IMR-90 (cell line): ENCODE measurements at regions not wholly inside any gene's neighbourhood (a gene's known extent, or its start where the extent isn't known, plus 50 kb on each side); places are given as distances from the start of the nearest gene placed in this dataset.

Source experiments
- ATAC-seq: fragments of 200-7000 bp; cut with Tn5 transposase; 2 replicates; pipeline ENCODE4 v1.9.1; 2020; ENCODE audit warnings: low read depth, mild to moderate bottlenecking, moderate library complexity
- BruUV-seq: library from RNA; stranded (reverse); fragments of 400-500 nt; replicated peaks from 2 replicates; lab custom pipeline; 2021; lab: Mats Ljungman, UMichigan
- CTCF ChIA-PET: fragments of 300-600 bp; formaldehyde crosslinking; extraction: SDS; loops from one replicate; lab custom pipeline; 2021; ENCODE audit warnings: antibody characterized with exemption; lab: Yijun Ruan, JAX
- POLR2A ChIA-PET: fragments of 300-600 bp; sonication (Branson Sonifier 250); formaldehyde crosslinking; loops from one replicate; lab custom pipeline; 2022; ENCODE audit warnings: antibody characterized with exemption; ENCODE audit not compliant: unreplicated experiment; lab: Charles Lee
- DNase-seq: peaks from one replicate; pipeline ENCODE4 v3.0.0; 2013
- H2AFZ ChIP-seq: replicated peaks from 2 replicates; pipeline ENCODE3; 2013; ENCODE audit warnings: low read length, mild to moderate bottlenecking; ENCODE audit not compliant: poor library complexity
- H2AK5ac ChIP-seq: 2 replicates; pipeline ENCODE4 v1.6.1; 2013; ENCODE audit warnings: low read depth, low read length, inconsistent platforms
- H2AK9ac ChIP-seq: replicated peaks from 2 replicates; pipeline ENCODE3; 2013; ENCODE audit warnings: mild to moderate bottlenecking, low read depth, low read length, moderate library complexity; ENCODE audit not compliant: poor library complexity
- H2BK120ac ChIP-seq: 2 replicates; pipeline ENCODE4 v1.6.1; 2013; ENCODE audit warnings: low read depth, low read length, inconsistent platforms
- H2BK15ac ChIP-seq: 3 replicates; pipeline ENCODE4 v1.6.1; 2013; ENCODE audit warnings: low read depth, low read length, inconsistent platforms
- H2BK20ac ChIP-seq: 2 replicates; pipeline ENCODE4 v1.6.1; 2013; ENCODE audit warnings: low read depth, mild to moderate bottlenecking, inconsistent platforms, low read length, moderate library complexity
- H2BK5ac ChIP-seq: 2 replicates; pipeline ENCODE4 v1.6.1; 2013; ENCODE audit warnings: mild to moderate bottlenecking, low read depth, low read length, inconsistent platforms; ENCODE audit not compliant: poor library complexity, severe bottlenecking
- H3K14ac ChIP-seq: replicated peaks from 2 replicates; pipeline ENCODE4 v1.6.1; 2013; ENCODE audit warnings: low read depth, low read length, inconsistent platforms
- H3K18ac ChIP-seq: 2 replicates; pipeline ENCODE4 v1.6.1; 2013; ENCODE audit warnings: low read depth, low read length, control low read depth
- H3K23ac ChIP-seq: 2 replicates; pipeline ENCODE4 v1.6.1; 2013; ENCODE audit warnings: low read depth, low read length, inconsistent platforms
- H3K27ac ChIP-seq: 2 replicates; pipeline ENCODE4 v1.5.1; 2013; ENCODE audit warnings: mild to moderate bottlenecking, control low read depth, low read length; ENCODE audit not compliant: insufficient read depth
- H3K27me3 ChIP-seq: 2 replicates; pipeline ENCODE4 v1.6.1; 2013; ENCODE audit warnings: low read length; ENCODE audit not compliant: control insufficient read depth, insufficient read depth
- H3K36me3 ChIP-seq: 2 replicates; pipeline ENCODE4 v1.6.1; 2013; ENCODE audit warnings: low read length, mixed read lengths; ENCODE audit not compliant: control insufficient read depth, insufficient read depth
- H3K4ac ChIP-seq: 2 replicates; pipeline ENCODE4 v1.6.1; 2013; ENCODE audit warnings: low read depth, low read length, inconsistent platforms
- H3K4me1 ChIP-seq: 2 replicates; pipeline ENCODE4 v1.6.1; 2013; ENCODE audit warnings: low read length, mixed read lengths; ENCODE audit not compliant: control insufficient read depth, insufficient read depth
- H3K4me2 ChIP-seq: 2 replicates; pipeline ENCODE4 v1.6.1; 2013; ENCODE audit warnings: low read depth, mild to moderate bottlenecking, control low read depth, low read length, moderate library complexity
- H3K4me3 ChIP-seq: 2 replicates; pipeline ENCODE4 v1.5.1; 2013; ENCODE audit warnings: low read depth, mild to moderate bottlenecking, control low read depth, low read length, moderate library complexity; ENCODE audit not compliant: insufficient read depth
- H3K56ac ChIP-seq: 2 replicates; pipeline ENCODE4 v1.6.1; 2013; ENCODE audit warnings: low read length, inconsistent platforms; ENCODE audit not compliant: insufficient read depth; ENCODE audit errors: extremely low read depth
- H3K79me1 ChIP-seq, 2 experiments: 2 replicates each; pipeline ENCODE4 v1.6.1; 2013; ENCODE audit warnings: low read length in 2 of 2, inconsistent platforms in 1 of 2, low read depth in 1 of 2
- H3K9ac ChIP-seq: 2 replicates; pipeline ENCODE4 v1.6.1; 2013; ENCODE audit warnings: low read depth, low read length, control low read depth
- H3K9me1 ChIP-seq: 2 replicates; pipeline ENCODE4 v1.6.1; 2013; ENCODE audit warnings: low read length, inconsistent platforms; ENCODE audit not compliant: insufficient read depth
- H3K9me3 ChIP-seq: 2 replicates; pipeline ENCODE4 v1.6.1; 2013; ENCODE audit warnings: low read length; ENCODE audit not compliant: control insufficient read depth, insufficient read depth
- H4K20me1 ChIP-seq: 2 replicates; pipeline ENCODE4 v1.6.1; 2013; ENCODE audit warnings: low read length, inconsistent platforms; ENCODE audit not compliant: insufficient read depth
- H4K5ac ChIP-seq: 2 replicates; pipeline ENCODE4 v1.6.1; 2013; ENCODE audit warnings: mild to moderate bottlenecking, low read depth, low read length, control low read depth
- H4K8ac ChIP-seq, 2 experiments: 2 replicates each; pipeline ENCODE4 v1.6.1; 2013; ENCODE audit warnings: low read depth in 2 of 2, low read length in 2 of 2, control low read depth in 1 of 2, inconsistent platforms in 1 of 2
- H4K91ac ChIP-seq: 2 replicates; pipeline ENCODE4 v1.6.1; 2013; ENCODE audit warnings: low read depth, low read length, inconsistent platforms; ENCODE audit not compliant: insufficient read depth
- CEBPB ChIP-seq: IDR thresholded peaks from 2 replicates; pipeline ENCODE4 v1.6.1; 2012; ENCODE audit warnings: low read depth, low read length, improper control_type of control experiment
- FOS ChIP-seq: fragments of 150-350 bp; IDR thresholded peaks from 2 replicates; pipeline ENCODE4 v1.6.1; 2016; ENCODE audit warnings: low read depth, low read length
- MXI1 ChIP-seq: IDR thresholded peaks from 2 replicates; pipeline ENCODE4 v1.6.1; 2012; ENCODE audit warnings: low read depth, mild to moderate bottlenecking, low read length, moderate library complexity, borderline replicate concordance
- SMC3 ChIP-seq: fragments of 150-350 bp; IDR thresholded peaks from 2 replicates; pipeline ENCODE4 v1.6.1; 2016; ENCODE audit warnings: low read depth, mild to moderate bottlenecking, antibody characterized with exemption, low read length, moderate library complexity
- WGBS, 2 experiments: methylation state at CpG; one replicate each; pipeline versions ENCODE4 v1.1.5 to v1.1.7; 2013; ENCODE audit warnings: missing lambda C conversion rate in 2 of 2; ENCODE audit not compliant: insufficient read length in 1 of 2; ENCODE audit errors: extremely low coverage in 2 of 2; 5-methylcytosine and 5-hydroxymethylcytosine counted together
- dilution Hi-C: fragments of 300-500 bp; cut with HindIII; formaldehyde crosslinking; loops from one replicate; pipeline ENCODE4 v1.14.3; 2018; ENCODE audit warnings: low sequenced_read_pairs; ENCODE audit not compliant: unreplicated experiment
- in situ Hi-C: fragments of 300-500 bp; cut with MboI; formaldehyde crosslinking; loops from 3 replicates; pipeline ENCODE4 v1.14.3; 2019; ENCODE audit warnings: low sequenced_read_pairs, inconsistent platforms, mixed read lengths
- intact Hi-C: fragments of 100-400 bp; cut with micrococcal nuclease; formaldehyde crosslinking; loops from 2 replicates; pipeline ENCODE4 v1.10.0; 2022
- TF ChIP-seq, protein P1 (sequence below): fragments of 150-350 bp; IDR thresholded peaks from 2 replicates; pipeline ENCODE4 v1.6.1; 2016; ENCODE audit warnings: low read depth, mild to moderate bottlenecking, low read length, moderate library complexity, borderline replicate concordance

DNA sequence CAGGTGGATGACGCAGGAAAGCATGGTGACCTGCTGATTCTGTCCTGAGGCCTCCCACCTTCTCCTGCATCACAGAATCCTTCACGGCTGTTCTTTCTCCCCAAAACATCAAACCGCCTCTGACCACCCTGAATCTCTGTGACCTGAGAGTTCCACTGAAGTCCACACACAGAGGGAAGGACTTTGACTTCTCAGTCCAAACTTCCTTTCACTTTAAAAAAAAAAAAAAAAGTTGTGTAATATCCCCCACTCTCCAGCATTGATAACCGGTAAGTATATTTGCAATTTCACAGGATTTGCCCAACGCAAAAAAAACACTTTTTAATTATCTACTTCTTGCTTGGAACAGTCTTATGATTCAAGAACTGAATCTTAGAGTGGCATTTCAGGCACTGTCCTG lies 259.5 kb upstream of the IRS2 start:
- H3K27me3 ChIP-seq, result no peaks in the 10 kb centered on the region
- H3K9me3 ChIP-seq, result no peaks in the 10 kb centered on the region
- no peak overlapping the region for H3K56ac ChIP-seq
- dilution Hi-C loops (no loop called here), intact Hi-C loops (no loop called here), in situ Hi-C loops (no loop called here)
- no peak overlapping the region for H3K4me3 ChIP-seq
- DNase-seq (no peak), ATAC-seq (no peak)
- H3K4ac ChIP-seq, result peak overlapping the region; percentile 10; the same call in 1 of the 2 replicates
- H3K79me1 ChIP-seq, result peaks cover 0 to 4% of the 10 kb centered on the region in 2 experiments; a peak in 1 of 4 replicates
- no TSS peak for BruUV-seq
- peak overlapping the region; percentile 58; the same call in 1 of the 2 replicates for H2AK5ac ChIP-seq
- H3K14ac ChIP-seq, result no peak overlapping the region
- ChIA-PET CTCF (no interaction called here), POLR2A (no interaction called here)
- H3K18ac ChIP-seq, result no peak overlapping the region
- no peaks in the 10 kb centered on the region for H4K20me1 ChIP-seq
- H3K9me1 ChIP-seq, result peaks cover 14% of the 10 kb centered on the region
- H3K4me2 ChIP-seq, result no peak overlapping the region
- no peak overlapping the region for H2BK15ac ChIP-seq
- no peak overlapping the region for H4K8ac ChIP-seq
- peak overlapping the region; percentile 13; the same call in 1 of the 2 replicates for H4K91ac ChIP-seq
- no peak overlapping the region for H2AFZ ChIP-seq
- H2BK5ac ChIP-seq, result no peak overlapping the region
- no peak for TF ChIP-seq MXI1
- TF ChIP-seq, protein P1, sequence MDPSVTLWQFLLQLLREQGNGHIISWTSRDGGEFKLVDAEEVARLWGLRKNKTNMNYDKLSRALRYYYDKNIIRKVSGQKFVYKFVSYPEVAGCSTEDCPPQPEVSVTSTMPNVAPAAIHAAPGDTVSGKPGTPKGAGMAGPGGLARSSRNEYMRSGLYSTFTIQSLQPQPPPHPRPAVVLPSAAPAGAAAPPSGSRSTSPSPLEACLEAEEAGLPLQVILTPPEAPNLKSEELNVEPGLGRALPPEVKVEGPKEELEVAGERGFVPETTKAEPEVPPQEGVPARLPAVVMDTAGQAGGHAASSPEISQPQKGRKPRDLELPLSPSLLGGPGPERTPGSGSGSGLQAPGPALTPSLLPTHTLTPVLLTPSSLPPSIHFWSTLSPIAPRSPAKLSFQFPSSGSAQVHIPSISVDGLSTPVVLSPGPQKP, result no peak
- TF ChIP-seq CEBPB, result no peak
- TF ChIP-seq SMC3, result no peak
- no peak for TF ChIP-seq FOS
- H3K27ac ChIP-seq, result no peak overlapping the region
- H3K9ac ChIP-seq, result no peak overlapping the region
- H2BK120ac ChIP-seq, result peak overlapping the region; percentile 61
- no peak overlapping the region for H2AK9ac ChIP-seq
- H3K4me1 ChIP-seq, result peaks cover 16% of the 10 kb centered on the region
- no peak overlapping the region for H4K5ac ChIP-seq
- H3K36me3 ChIP-seq, result no peaks in the 10 kb centered on the region
- WGBS, 2 experiments, result 100% methylated on average over 2 of the region's 5 CpGs; no CpG with 5 or more reads in 1 of the 2 experiments
- H2BK20ac ChIP-seq, result peak overlapping the region; percentile 6; the same call in 1 of the 2 replicates
- H3K23ac ChIP-seq, result no peak overlapping the region
